Stimulated activated CD8-positive, alpha-beta memory T cell treated with anti-CD3 and anti-CD28 coated beads, Interleukin-7, amount 100 ng/mL, for 1 hour (primary cell): ENCODE measurements at regions not wholly inside any gene's neighbourhood (a gene's known extent, or its start where the extent isn't known, plus 50 kb on each side); places are given as distances from the start of the nearest gene placed in this dataset.

Experiments
- DNase-seq, 2 donors: peaks; one replicate each; pipeline ENCODE4 v3.0.0-alpha.2; 2020; ENCODE audit warnings: low read depth in 2 of 2

GRCh38 chr6:145313041-145313855, 422.1 kb downstream of the EPM2A start:
- no peak for DNase-seq

DNA sequence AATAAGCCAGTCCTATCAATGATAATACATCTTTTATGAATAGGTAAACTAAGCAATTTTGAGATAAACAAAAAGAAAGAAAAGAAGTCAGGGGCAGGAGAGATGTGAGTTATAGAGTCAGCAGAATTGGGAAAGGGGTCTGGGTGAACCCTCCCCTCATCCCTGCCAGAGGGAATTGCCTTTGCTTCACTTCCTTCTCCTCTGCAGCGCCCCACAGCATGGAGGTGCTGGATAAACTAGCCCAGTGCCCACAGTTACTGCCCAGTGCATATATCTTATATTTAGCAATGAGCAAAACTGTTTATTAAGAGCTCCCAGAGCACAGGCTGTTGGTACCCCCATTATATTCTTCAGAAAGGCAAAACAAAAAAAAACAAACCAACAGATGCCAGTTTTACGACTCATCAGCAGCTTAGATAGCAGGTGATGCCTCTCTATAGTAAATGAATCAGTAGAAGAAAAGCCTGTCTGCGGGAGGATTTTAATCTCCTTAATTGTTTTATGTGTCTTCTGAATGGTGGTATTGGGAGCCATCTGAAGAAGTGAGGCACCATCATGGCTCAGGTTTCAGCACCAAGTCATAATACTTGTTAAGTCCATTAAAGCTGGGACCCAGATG, 419.2 kb downstream of the EPM2A start:
- no peak for DNase-seq

- DNase-seq = no peak
These were observed 416.4 kb downstream of the EPM2A start for GRCh38 chr6:145318952-145319351.

- DNase-seq = no peak
These were observed 415.7 kb downstream of the EPM2A start for GRCh38 chr6:145319605-145320004.

- no peak for DNase-seq
These were observed 411.7 kb downstream of the EPM2A start for GRCh38 chr6:145323646-145324045.

GRCh38 chr6:145327586-145327985, 407.7 kb downstream of the EPM2A start:
- DNase-seq = no peak

- no peak for DNase-seq
These were observed 406.1 kb downstream of the EPM2A start for GRCh38 chr6:145329257-145329656.

DNA sequence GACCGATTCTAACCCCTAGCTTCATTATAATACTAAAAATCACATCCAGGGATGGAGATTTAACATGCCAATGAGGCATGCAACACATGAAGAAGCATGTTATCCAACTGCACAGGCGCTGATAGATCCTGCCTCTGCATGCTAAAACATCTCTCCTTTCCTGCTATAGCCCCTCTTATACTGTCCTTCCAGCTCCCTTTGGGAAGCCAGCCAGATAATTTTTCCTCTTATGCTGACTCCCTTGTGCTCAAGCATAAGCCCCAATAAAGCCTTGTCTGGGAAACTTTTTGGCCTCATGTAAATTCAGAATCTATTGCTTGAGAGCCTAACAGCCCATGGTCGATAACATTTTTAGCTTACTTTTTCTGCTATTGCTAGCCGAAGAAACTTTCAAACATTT, 404.3 kb downstream of the EPM2A start:
- DNase-seq = no peak

DNA sequence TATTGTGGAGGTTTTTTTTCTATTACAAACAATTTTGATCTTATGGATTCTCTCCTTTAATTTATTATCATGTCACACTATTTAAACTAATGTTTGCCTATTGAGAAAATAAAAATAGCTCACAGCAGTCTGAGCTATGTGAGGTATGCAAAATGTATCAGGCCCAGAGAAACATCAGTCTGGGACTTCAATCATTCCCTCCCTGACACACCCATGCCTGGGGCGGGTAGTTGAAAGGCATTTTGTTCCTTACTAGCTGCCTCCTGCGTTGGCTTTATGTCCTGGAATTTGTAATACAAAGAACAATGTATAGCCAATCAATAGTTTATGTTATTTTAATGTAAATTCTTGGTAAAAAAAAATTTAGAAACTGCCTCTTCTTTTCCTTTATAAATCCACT, 403.3 kb downstream of the EPM2A start:
- DNase-seq = no peak

- DNase-seq = no peak
These were observed 399.2 kb downstream of the EPM2A start for GRCh38 chr6:145336119-145336518.

DNA sequence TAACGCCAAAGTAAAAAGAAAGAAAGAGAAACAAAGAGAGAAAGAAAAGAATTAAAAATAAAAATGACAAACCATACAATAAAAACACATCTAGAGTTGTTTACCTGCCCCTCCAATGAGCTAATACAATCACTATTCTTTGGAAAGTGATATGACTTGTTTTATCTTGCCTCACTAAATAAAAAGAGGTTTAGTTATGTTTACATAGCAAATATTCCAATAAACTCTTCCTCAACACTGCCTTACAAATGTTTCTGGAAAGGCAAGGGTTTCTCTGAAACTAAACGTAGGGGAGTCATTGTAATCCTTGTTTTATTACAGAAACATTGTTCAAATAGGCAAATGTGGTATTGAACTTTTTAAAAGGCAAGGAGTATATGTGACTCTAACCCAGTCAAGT, 396.2 kb downstream of the EPM2A start:
- DNase-seq = no peak

DNA sequence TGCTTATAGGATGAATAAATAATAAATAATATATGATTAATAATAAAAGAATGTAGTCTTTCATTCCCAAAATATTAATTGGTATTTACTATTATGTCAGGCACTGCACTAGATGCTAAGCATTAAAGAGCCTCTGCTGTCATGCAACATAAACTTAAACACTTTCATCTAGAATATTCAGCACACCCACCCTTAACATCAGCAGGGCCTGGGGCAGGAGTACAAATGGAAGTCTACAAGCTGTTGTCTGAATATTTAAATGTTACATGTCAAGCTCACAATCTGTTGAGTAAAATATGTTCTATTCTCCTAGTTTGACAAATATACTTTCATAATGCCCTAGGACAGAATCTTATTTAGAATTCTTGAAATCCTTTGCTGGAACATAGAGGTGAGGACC, 395.1 kb downstream of the EPM2A start:
- DNase-seq = no peak

DNA sequence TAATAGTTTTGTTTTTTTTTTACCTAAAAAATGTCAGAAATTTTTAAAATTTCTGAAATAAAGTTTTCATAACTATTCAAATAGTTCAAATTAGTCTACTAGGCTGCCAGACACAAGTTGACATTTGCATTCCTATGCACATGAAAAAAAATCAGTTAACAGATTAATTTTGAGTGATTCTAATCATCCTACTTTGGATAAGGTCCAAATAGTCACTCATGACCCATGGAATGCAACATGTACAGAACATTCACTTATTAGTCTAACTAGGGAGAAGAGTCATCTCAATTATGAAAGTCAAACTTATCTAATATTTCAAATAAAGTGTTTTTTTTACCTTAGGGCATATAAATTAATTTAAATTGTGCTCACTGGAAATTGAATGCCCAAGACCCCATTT, 390.2 kb downstream of the EPM2A start:
- no peak for DNase-seq

DNA sequence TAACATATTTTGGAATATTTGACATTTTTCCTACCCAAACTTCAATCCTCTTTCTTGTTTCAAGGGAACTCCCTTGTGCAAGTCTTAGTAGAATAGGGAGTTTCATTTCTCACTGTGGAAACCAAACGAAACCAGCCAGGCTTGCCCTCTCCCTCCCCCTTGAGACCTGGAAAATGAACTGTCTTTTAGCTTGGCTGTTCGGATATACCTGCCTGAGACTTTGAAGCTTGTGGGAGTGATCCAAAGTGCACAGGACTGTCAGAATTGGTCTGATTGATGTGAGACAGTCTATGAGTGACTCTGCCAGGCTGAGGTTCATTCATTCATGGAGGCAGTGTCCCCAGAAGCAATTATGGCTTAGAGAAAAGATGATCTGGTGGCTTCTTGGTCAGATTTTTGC, 388.1 kb downstream of the EPM2A start:
- no peak for DNase-seq

GRCh38 chr6:145349950-145350510, 385.3 kb downstream of the EPM2A start:
- DNase-seq = no peak

GRCh38 chr6:145350928-145351327, 384.4 kb downstream of the EPM2A start:
- no peak for DNase-seq

DNA sequence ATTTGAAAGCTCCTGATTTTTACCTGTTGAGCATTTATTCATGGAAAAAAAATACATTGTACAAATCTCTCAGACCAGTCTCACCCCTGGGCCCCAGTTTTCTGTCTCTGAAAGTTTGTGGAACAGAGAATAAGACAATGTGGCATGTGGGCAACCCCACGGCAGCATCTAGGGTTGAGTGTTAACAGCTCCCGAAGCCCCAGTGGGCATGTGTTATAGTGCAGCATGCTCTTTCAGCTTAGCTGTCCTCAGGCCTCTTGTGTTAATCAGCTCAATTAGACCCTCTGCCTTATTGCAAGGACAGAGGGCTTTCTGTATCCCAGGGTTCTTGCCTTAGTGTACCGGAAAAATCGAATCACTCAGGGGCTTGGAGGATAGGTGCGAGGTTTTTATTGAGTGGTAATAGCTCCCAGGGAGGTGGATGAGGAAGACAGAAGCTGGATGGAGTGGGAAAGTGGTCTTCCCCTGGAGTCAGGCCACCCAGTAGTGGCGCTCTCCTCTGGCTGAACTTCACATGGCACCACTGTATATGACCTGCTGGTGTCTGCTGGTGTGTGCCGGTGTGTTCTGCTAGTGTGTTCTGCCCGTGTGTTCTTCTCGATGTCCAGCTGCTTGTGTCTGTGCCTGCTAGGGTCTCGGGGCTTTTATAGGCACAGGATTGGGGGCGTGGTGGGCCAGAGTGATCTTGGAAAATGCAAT, 382.8 kb downstream of the EPM2A start:
- DNase-seq = no peak

DNA sequence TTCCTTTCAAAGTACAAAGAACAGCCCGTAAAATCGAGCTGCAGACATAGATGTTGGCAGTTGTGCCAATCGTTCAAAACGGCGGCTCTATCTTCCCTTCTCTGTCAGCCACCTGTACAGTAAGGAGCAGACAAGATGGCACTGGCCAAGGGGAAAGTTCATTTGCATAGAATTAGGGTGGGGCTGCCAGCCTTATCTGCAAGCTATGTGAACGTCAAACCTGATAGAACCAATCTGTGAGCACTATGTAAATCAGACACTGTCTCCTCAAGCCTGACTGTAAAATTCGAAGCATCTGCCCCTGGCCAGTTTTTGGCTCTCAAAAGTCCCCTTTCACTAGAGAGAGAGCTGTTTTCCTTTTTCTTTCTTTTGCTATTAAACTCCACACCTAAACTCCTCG, 374.5 kb downstream of the EPM2A start:
- DNase-seq = no peak

- DNase-seq = no peak
These were observed 368.2 kb downstream of the EPM2A start for GRCh38 chr6:145367149-145367548.

DNA sequence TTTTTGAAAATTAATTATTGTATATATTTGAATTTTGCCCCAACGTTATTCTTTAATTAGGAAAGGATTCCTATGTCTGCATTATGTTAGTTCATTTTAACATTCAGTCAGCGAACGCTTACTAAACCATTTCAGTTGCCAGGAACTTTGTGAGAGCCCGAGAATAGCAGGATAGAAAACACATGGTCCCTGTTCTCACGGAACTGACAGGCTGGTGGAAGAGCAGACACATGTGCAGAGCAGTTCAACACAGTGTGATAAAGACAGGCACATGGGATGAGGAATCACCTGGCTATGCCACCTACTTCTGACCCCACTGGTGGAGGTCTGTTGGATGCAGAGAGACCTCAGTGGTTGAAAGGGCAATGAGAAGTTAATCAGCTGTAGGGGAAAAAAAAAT, 367.2 kb downstream of the EPM2A start:
- no peak for DNase-seq

- no peak for DNase-seq
These were observed 364.8 kb downstream of the EPM2A start for GRCh38 chr6:145370559-145370958.

DNA sequence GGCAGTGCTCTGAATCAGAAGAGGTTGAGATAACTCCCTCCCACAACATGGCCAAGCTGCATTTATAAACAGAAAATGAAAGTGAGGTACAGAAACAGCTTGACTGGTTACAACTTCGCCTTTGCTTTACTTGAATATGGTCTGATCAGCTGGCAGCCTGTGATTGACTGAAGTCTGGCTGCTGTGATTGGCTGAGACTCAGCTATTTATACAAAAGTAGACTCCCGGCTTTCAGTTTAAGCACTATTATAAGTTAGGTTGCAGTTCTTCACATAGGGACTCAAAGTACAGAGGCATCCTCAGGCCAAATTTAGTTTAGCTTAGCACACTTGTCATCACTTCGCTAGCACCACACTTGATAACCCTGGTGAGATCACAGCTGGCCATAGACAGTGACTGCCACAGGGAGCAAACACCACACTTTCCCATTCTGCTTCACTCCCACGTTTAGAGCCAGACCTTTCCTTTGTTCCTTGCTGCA, 362.6 kb downstream of the EPM2A start:
- DNase-seq = no peak

DNA sequence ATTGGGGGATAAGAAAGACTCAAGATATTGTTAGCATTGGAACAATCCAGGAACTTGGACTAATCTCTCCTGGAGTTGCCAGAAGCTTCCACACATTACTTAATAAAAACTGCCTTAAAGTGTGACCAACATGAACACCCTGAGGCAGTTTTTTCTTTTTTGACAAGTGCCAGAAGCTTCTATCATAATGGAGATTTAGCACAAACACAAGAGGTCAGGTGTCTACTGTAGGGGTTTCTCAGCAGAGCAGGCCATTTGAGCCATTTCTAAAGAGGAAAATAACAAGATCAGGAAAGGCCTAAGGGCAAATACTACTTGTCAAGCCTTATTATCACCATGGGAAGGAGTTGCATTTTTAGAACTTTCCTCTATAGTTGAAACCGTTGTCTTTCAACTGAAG, 361.5 kb downstream of the EPM2A start:
- DNase-seq = no peak
